WTC11 (cell line): ENCODE measurements at regions not wholly inside any gene's neighbourhood (a gene's known extent, or its start where the extent isn't known, plus 50 kb on each side); places are given as distances from the start of the nearest gene placed in this dataset.

Experiments
- ATAC-seq: fragments of 200-7000 bp; cut with Tn5 transposase; 2 replicates; pipeline ENCODE4 v1.10.0; 2021; ENCODE audit warnings: mild to moderate bottlenecking, moderate library complexity
- CTCF ChIA-PET: fragments of 300-600 bp; sonication (Branson Sonifier 250); formaldehyde crosslinking; loops from one replicate; lab custom pipeline; 2021; ENCODE audit warnings: antibody characterized with exemption; lab: Charles Lee
- POLR2A ChIA-PET: fragments of 350-600 bp; sonication (Branson Sonifier 250); formaldehyde crosslinking; loops from one replicate; lab custom pipeline; 2021; ENCODE audit warnings: antibody characterized with exemption; lab: Charles Lee
- DNase-seq: peaks from one replicate; pipeline ENCODE4 v3.0.0; 2021; ENCODE audit warnings: low spot score
- H3K27ac Mint-ChIP-seq: 2 replicates; pipeline ENCODE4 v1.8.0; 2021; ENCODE audit warnings: mixed read lengths
- H3K27me3 Mint-ChIP-seq: 2 replicates; pipeline ENCODE4 v1.8.0; 2021; ENCODE audit warnings: low read depth, mild to moderate bottlenecking, moderate library complexity, mixed read lengths
- H3K36me3 Mint-ChIP-seq: 2 replicates; pipeline ENCODE4 v1.8.0; 2021; ENCODE audit warnings: mixed read lengths
- H3K4me1 Mint-ChIP-seq: 2 replicates; pipeline ENCODE4 v1.8.0; 2022; ENCODE audit warnings: mixed read lengths
- H3K4me3 Mint-ChIP-seq: 2 replicates; pipeline ENCODE4 v1.8.0; 2021; ENCODE audit warnings: mild to moderate bottlenecking, moderate library complexity, mixed read lengths
- H3K9me3 Mint-ChIP-seq: 2 replicates; pipeline ENCODE4 v1.8.0; 2021; ENCODE audit warnings: mixed read lengths
- ARID4B ChIP-seq: sonication (generic); formaldehyde crosslinking; IDR thresholded peaks from 2 replicates; pipeline ENCODE4 v1.8.0; 2023; ENCODE audit warnings: missing genetic modification reagents, mild to moderate bottlenecking, borderline replicate concordance
- CREB1 ChIP-seq: sonication (generic); formaldehyde crosslinking; IDR thresholded peaks from 2 replicates; pipeline ENCODE4 v1.8.0; 2023; ENCODE audit warnings: mild to moderate bottlenecking, missing genetic modification reagents
- E2F1 ChIP-seq: sonication (generic); formaldehyde crosslinking; IDR thresholded peaks from 2 replicates; pipeline ENCODE4 v1.8.0; 2022; ENCODE audit warnings: mild to moderate bottlenecking, missing genetic modification reagents
- EMX1 ChIP-seq: fragments of 250-450 bp; sonication (Bioruptor Pico); IDR thresholded peaks from 2 replicates; pipeline ENCODE4 v1.8.0; 2021; ENCODE audit warnings: mild to moderate bottlenecking
- ETV6 ChIP-seq: sonication (generic); formaldehyde crosslinking; IDR thresholded peaks from 2 replicates; pipeline ENCODE4 v1.8.1; 2022; ENCODE audit warnings: mild to moderate bottlenecking, missing genetic modification reagents
- IRF2 ChIP-seq: sonication (generic); formaldehyde crosslinking; IDR thresholded peaks from 2 replicates; pipeline ENCODE4 v1.8.0; 2022; ENCODE audit warnings: low read depth, missing genetic modification reagents, borderline replicate concordance
- JAZF1 ChIP-seq: fragments of 250-450 bp; sonication (Bioruptor Pico); IDR thresholded peaks from 2 replicates; pipeline ENCODE4 v1.9.0; 2021; ENCODE audit warnings: moderate library complexity, mild to moderate bottlenecking, inconsistent platforms
- NFE2L1 ChIP-seq: sonication (generic); formaldehyde crosslinking; IDR thresholded peaks from 2 replicates; pipeline ENCODE4 v1.8.1; 2023; ENCODE audit warnings: missing genetic modification reagents
- SOX15 ChIP-seq: fragments of 250-450 bp; sonication (Bioruptor Pico); IDR thresholded peaks from 2 replicates; pipeline ENCODE4 v1.9.0; 2021; ENCODE audit warnings: mild to moderate bottlenecking
- TEAD1 ChIP-seq: sonication (generic); formaldehyde crosslinking; IDR thresholded peaks from 2 replicates; pipeline ENCODE4 v1.8.0; 2022; ENCODE audit warnings: mild to moderate bottlenecking, missing genetic modification reagents
- ZBTB21 ChIP-seq: sonication (generic); formaldehyde crosslinking; IDR thresholded peaks from 2 replicates; pipeline ENCODE4 v1.8.1; 2023; ENCODE audit warnings: mild to moderate bottlenecking, missing genetic modification reagents, borderline replicate concordance
- ZNF121 ChIP-seq: sonication (generic); formaldehyde crosslinking; IDR thresholded peaks from 2 replicates; pipeline ENCODE4 v1.8.0; 2023; ENCODE audit warnings: missing genetic modification reagents
- ZNF396 ChIP-seq: fragments of 250-450 bp; sonication (Bioruptor Pico); IDR thresholded peaks from 2 replicates; pipeline ENCODE4 v1.8.0; 2021; ENCODE audit warnings: mild to moderate bottlenecking, moderate library complexity, borderline replicate concordance
- TF ChIP-seq, protein P1 (sequence below): sonication (generic); formaldehyde crosslinking; IDR thresholded peaks from 2 replicates; pipeline ENCODE4 v1.8.1; 2023; ENCODE audit warnings: mild to moderate bottlenecking, missing genetic modification reagents
- TF ChIP-seq, protein P2 (sequence below): fragments of 250-450 bp; sonication (Bioruptor Pico); IDR thresholded peaks from 2 replicates; pipeline ENCODE4 v1.9.0; 2021; ENCODE audit warnings: mild to moderate bottlenecking
- TF ChIP-seq, protein P3 (sequence below): sonication (generic); formaldehyde crosslinking; IDR thresholded peaks from 2 replicates; pipeline ENCODE4 v1.8.1; 2022; ENCODE audit warnings: low read depth, mild to moderate bottlenecking, moderate library complexity, missing genetic modification reagents, borderline replicate concordance
- TF ChIP-seq, protein P4 (sequence below): sonication (generic); formaldehyde crosslinking; IDR thresholded peaks from 2 replicates; pipeline ENCODE4 v1.8.1; 2022; ENCODE audit warnings: mild to moderate bottlenecking, moderate library complexity, missing genetic modification reagents

DNA sequence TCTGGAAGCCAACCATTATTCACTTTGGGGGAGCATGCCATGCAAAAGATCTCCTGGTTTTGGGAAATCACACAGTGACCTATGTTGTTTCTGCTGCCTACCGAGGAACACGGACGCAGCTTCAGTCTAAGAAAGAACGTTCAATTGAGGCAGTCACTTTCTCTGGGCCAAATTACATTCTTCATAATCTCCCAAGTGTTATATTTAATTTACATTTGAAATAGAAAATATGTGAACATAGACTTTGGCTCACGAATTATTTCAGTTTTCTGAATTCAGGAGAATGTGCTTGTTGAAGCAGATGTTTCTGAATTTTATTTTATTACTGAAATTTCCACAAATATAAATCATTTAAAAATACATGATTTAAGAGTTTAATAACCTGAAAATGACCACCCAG lies 93.6 kb upstream of the KCNJ16 start (continued):
- TF ChIP-seq IRF2 (CRISPR knock-in tag) (no peak), ZNF121 (CRISPR knock-in tag) (no peak), ETV6 (CRISPR knock-in tag) (no peak), SOX15 (CRISPR knock-in tag) (no peak), ARID4B (CRISPR knock-in tag) (no peak), JAZF1 (CRISPR knock-in tag) (no peak)
- TF ChIP-seq, protein P1, sequence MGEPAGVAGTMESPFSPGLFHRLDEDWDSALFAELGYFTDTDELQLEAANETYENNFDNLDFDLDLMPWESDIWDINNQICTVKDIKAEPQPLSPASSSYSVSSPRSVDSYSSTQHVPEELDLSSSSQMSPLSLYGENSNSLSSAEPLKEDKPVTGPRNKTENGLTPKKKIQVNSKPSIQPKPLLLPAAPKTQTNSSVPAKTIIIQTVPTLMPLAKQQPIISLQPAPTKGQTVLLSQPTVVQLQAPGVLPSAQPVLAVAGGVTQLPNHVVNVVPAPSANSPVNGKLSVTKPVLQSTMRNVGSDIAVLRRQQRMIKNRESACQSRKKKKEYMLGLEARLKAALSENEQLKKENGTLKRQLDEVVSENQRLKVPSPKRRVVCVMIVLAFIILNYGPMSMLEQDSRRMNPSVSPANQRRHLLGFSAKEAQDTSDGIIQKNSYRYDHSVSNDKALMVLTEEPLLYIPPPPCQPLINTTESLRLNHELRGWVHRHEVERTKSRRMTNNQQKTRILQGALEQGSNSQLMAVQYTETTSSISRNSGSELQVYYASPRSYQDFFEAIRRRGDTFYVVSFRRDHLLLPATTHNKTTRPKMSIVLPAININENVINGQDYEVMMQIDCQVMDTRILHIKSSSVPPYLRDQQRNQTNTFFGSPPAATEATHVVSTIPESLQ (CRISPR knock-in tag) = no peak

GRCh38 chr17:69995476-69995875 lies 79.5 kb upstream of the KCNJ16 start:
- Mint-ChIP-seq H3K9me3 (peaks cover 17% of the 10 kb centered on the region), H3K4me3 (no peak overlapping the region), H3K4me1 (no peaks in the 10 kb centered on the region), H3K36me3 (no peaks in the 10 kb centered on the region), H3K27me3 (no peaks in the 10 kb centered on the region), H3K27ac (no peak overlapping the region)
- ATAC-seq (no peak), DNase-seq (no peak)
- TF ChIP-seq NFE2L1 (no peak), EMX1 (no peak), ZBTB21 (no peak), E2F1 (CRISPR knock-in tag) (no peak), ZNF396 (CRISPR knock-in tag) (no peak), TEAD1 (no peak), CREB1 (CRISPR knock-in tag) (no peak)
- TF ChIP-seq, protein P1 (CRISPR knock-in tag) = no peak
- TF ChIP-seq, protein P2, sequence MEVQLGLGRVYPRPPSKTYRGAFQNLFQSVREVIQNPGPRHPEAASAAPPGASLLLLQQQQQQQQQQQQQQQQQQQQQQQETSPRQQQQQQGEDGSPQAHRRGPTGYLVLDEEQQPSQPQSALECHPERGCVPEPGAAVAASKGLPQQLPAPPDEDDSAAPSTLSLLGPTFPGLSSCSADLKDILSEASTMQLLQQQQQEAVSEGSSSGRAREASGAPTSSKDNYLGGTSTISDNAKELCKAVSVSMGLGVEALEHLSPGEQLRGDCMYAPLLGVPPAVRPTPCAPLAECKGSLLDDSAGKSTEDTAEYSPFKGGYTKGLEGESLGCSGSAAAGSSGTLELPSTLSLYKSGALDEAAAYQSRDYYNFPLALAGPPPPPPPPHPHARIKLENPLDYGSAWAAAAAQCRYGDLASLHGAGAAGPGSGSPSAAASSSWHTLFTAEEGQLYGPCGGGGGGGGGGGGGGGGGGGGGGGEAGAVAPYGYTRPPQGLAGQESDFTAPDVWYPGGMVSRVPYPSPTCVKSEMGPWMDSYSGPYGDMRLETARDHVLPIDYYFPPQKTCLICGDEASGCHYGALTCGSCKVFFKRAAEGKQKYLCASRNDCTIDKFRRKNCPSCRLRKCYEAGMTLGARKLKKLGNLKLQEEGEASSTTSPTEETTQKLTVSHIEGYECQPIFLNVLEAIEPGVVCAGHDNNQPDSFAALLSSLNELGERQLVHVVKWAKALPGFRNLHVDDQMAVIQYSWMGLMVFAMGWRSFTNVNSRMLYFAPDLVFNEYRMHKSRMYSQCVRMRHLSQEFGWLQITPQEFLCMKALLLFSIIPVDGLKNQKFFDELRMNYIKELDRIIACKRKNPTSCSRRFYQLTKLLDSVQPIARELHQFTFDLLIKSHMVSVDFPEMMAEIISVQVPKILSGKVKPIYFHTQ (CRISPR knock-in tag) = no peak
- TF ChIP-seq, protein P3, sequence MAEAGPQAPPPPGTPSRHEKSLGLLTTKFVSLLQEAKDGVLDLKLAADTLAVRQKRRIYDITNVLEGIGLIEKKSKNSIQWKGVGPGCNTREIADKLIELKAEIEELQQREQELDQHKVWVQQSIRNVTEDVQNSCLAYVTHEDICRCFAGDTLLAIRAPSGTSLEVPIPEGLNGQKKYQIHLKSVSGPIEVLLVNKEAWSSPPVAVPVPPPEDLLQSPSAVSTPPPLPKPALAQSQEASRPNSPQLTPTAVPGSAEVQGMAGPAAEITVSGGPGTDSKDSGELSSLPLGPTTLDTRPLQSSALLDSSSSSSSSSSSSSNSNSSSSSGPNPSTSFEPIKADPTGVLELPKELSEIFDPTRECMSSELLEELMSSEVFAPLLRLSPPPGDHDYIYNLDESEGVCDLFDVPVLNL (CRISPR knock-in tag) = no peak
- TF ChIP-seq, protein P4, sequence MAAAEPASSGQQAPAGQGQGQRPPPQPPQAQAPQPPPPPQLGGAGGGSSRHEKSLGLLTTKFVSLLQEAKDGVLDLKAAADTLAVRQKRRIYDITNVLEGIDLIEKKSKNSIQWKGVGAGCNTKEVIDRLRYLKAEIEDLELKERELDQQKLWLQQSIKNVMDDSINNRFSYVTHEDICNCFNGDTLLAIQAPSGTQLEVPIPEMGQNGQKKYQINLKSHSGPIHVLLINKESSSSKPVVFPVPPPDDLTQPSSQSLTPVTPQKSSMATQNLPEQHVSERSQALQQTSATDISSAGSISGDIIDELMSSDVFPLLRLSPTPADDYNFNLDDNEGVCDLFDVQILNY (CRISPR knock-in tag) = no peak
- ChIA-PET CTCF (no interaction called here), POLR2A (no interaction called here)
